GM18873 (cell line): ENCODE measurements at regions not wholly inside any gene's neighbourhood (a gene's known extent, or its start where the extent isn't known, plus 50 kb on each side); places are given as distances from the start of the nearest gene placed in this dataset.

Experiments used
- ATAC-seq: cut with Tn5 transposase; IDR thresholded peaks from one replicate; pipeline ENCODE4 v1.9.1; 2021; ENCODE audit warnings: mild to moderate bottlenecking, moderate library complexity, moderate number of reproducible peaks; ENCODE audit not compliant: unreplicated experiment, low FRiP score

- ATAC-seq = no peak
These were observed 107.5 kb downstream of the CYSLTR2 start for GRCh38 chr13:48761256-48761655.

GRCh38 chr13:48769107-48769704 lies 115.5 kb downstream of the CYSLTR2 start:
- peak; percentile 91 for ATAC-seq

GRCh38 chr13:48770372-48770771 lies 116.6 kb downstream of the CYSLTR2 start:
- ATAC-seq = no peak

- no peak for ATAC-seq
These were observed 119.2 kb downstream of the CYSLTR2 start for GRCh38 chr13:48772908-48773307.

GRCh38 chr13:48773531-48774275 lies 120.0 kb downstream of the CYSLTR2 start:
- no peak for ATAC-seq

GRCh38 chr13:48775285-48775684 lies 121.6 kb downstream of the CYSLTR2 start:
- no peak for ATAC-seq

- no peak for ATAC-seq
These were observed 122.1 kb downstream of the CYSLTR2 start for GRCh38 chr13:48775804-48776203.

GRCh38 chr13:48776401-48776800 lies 122.7 kb downstream of the CYSLTR2 start:
- ATAC-seq = no peak

- ATAC-seq = no peak
These were observed 124.9 kb downstream of the CYSLTR2 start for GRCh38 chr13:48778610-48779009.

- ATAC-seq = no peak
These were observed 127.1 kb downstream of the CYSLTR2 start for GRCh38 chr13:48780713-48781341.

GRCh38 chr13:48782429-48782840 lies 128.7 kb downstream of the CYSLTR2 start:
- no peak for ATAC-seq

- ATAC-seq = no peak
These were observed 129.5 kb downstream of the CYSLTR2 start for GRCh38 chr13:48783181-48783630.

GRCh38 chr13:48783695-48784230 lies 130.0 kb downstream of the CYSLTR2 start:
- ATAC-seq = no peak

- no peak for ATAC-seq
These were observed 131.3 kb downstream of the CYSLTR2 start for GRCh38 chr13:48784916-48785548.

GRCh38 chr13:48790199-48790598 lies 136.5 kb downstream of the CYSLTR2 start:
- no peak for ATAC-seq

- ATAC-seq = no peak
These were observed 137.2 kb downstream of the CYSLTR2 start for GRCh38 chr13:48790966-48791365.

GRCh38 chr13:48797127-48797526 lies 143.4 kb downstream of the CYSLTR2 start:
- no peak for ATAC-seq

GRCh38 chr13:48797761-48798160 lies 144.0 kb downstream of the CYSLTR2 start:
- ATAC-seq = no peak

- ATAC-seq = no peak
These were observed 144.5 kb downstream of the CYSLTR2 start for GRCh38 chr13:48798180-48798579.

GRCh38 chr13:48801255-48801654 lies 147.5 kb downstream of the CYSLTR2 start:
- ATAC-seq = no peak
